Osteoblast (primary cell): ENCODE measurements at regions not wholly inside any gene's neighbourhood (a gene's known extent, or its start where the extent isn't known, plus 50 kb on each side); places are given as distances from the start of the nearest gene placed in this dataset.

Experiments used
- DNase-seq: peaks from one replicate; pipeline ENCODE4 v3.0.0; 2011; ENCODE audit warnings: low spot score, mixed read lengths; ENCODE audit not compliant: insufficient read length; ENCODE audit errors: missing footprints
- H2AFZ ChIP-seq: 2 replicates; pipeline ENCODE4 v1.6.0; 2011; ENCODE audit warnings: mild to moderate bottlenecking, low read length
- H3K27ac ChIP-seq: 2 replicates; pipeline ENCODE4 v1.5.1; 2011; ENCODE audit warnings: mild to moderate bottlenecking, low read depth, low read length, moderate library complexity
- H3K27me3 ChIP-seq: 2 replicates; pipeline ENCODE4 v1.6.0; 2012; ENCODE audit warnings: mild to moderate bottlenecking, control low read depth, inconsistent platforms, low read length, moderate library complexity; ENCODE audit not compliant: insufficient read depth
- H3K36me3 ChIP-seq: 2 replicates; pipeline ENCODE4 v1.5.1; 2011; ENCODE audit warnings: mild to moderate bottlenecking, low read length, control low read depth, moderate library complexity; ENCODE audit not compliant: insufficient read depth
- H3K4me1 ChIP-seq: 2 replicates; pipeline ENCODE4 v1.5.1; 2011; ENCODE audit warnings: mild to moderate bottlenecking, low read length, control low read depth, moderate library complexity; ENCODE audit not compliant: insufficient read depth
- H3K4me2 ChIP-seq: 2 replicates; pipeline ENCODE4 v1.6.0; 2011; ENCODE audit warnings: mild to moderate bottlenecking, low read length; ENCODE audit not compliant: insufficient read depth
- H3K4me3 ChIP-seq: fragments of 200-600 bp; sonication (generic); 3 replicates; pipeline ENCODE4 v1.5.1; 2012; ENCODE audit warnings: mild to moderate bottlenecking, low read length, inconsistent platforms; ENCODE audit not compliant: insufficient read depth
- H3K79me2 ChIP-seq: 2 replicates; pipeline ENCODE4 v1.6.0; 2012; ENCODE audit warnings: mild to moderate bottlenecking, low read length, control low read depth, inconsistent platforms; ENCODE audit not compliant: insufficient read depth
- H3K9me3 ChIP-seq: 2 replicates; pipeline ENCODE4 v1.5.1; 2011; ENCODE audit warnings: low read depth, low read length, control low read depth
- H4K20me1 ChIP-seq: 2 replicates; pipeline ENCODE4 v1.6.0; 2012; ENCODE audit warnings: mild to moderate bottlenecking, low read length, control low read depth; ENCODE audit not compliant: insufficient read depth
- TF ChIP-seq, protein P1 (sequence below): IDR thresholded peaks from 2 replicates; pipeline ENCODE4 v1.5.1; 2011; ENCODE audit warnings: mild to moderate bottlenecking, low read depth, low read length, moderate library complexity; ENCODE audit errors: extremely low read depth

DNA sequence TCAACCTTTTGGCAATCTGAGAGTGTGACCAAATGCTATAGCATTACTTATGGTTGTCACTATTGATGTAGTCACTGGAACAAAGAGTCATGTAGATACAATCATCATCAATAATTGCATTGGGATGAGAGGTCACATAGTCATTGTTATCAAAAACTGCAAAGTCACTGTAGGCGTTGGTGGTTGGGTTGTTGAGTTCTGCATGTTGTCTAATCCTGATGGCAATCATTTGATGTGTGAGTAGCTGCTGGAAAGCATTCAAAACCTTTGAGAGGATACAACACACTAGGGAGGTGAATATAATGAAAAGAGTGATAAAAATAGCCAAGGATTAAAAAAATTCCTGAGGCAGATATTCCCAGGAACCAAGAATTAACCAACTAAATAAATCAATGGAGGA, 214.7 kb upstream of the SYT10 start:
- Histone ChIP-seq H3K36me3 (no peaks in the 10 kb centered on the region), H2AFZ (no peak overlapping the region), H3K4me2 (no peak overlapping the region), H3K27me3 (no peaks in the 10 kb centered on the region), H3K4me3 (no peak overlapping the region), H3K9me3 (no peaks in the 10 kb centered on the region), H3K79me2 (no peaks in the 10 kb centered on the region), H3K4me1 (no peaks in the 10 kb centered on the region), H3K27ac (no peak overlapping the region), H4K20me1 (no peaks in the 10 kb centered on the region)
- DNase-seq = no peak
- TF ChIP-seq, protein P1, sequence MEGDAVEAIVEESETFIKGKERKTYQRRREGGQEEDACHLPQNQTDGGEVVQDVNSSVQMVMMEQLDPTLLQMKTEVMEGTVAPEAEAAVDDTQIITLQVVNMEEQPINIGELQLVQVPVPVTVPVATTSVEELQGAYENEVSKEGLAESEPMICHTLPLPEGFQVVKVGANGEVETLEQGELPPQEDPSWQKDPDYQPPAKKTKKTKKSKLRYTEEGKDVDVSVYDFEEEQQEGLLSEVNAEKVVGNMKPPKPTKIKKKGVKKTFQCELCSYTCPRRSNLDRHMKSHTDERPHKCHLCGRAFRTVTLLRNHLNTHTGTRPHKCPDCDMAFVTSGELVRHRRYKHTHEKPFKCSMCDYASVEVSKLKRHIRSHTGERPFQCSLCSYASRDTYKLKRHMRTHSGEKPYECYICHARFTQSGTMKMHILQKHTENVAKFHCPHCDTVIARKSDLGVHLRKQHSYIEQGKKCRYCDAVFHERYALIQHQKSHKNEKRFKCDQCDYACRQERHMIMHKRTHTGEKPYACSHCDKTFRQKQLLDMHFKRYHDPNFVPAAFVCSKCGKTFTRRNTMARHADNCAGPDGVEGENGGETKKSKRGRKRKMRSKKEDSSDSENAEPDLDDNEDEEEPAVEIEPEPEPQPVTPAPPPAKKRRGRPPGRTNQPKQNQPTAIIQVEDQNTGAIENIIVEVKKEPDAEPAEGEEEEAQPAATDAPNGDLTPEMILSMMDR = no peak

DNA sequence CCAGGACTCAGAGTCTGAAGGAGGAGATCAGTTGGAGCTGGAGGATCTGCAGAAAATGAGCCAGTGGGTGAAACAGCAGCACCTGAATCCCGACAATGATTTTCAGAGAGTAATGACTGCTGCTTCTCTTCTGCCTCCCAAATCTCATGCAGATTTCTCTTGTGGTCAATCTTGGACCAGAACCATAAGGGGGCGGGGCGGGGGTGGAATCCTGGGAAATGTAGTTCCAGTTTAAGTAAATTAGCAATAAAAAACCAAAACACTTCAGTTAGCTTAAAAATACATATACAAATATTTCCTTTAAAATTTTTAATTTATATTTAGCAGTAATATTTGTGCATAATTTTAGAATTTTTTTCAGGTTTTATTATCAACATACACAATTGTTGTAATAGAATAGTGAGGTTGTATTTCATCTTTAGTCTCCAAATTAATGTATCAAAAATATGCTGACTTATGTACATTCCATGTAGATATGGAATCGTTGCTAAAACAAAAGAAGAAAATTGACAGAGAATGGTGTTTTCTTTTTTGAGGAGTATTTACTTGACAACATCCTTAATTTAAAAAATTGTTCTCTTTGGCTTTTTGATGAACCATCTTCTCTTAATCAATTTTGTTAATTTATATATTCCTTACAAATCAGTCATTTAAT, 223.5 kb upstream of the SYT10 start:
- Histone ChIP-seq H3K4me3 (no peak overlapping the region), H3K36me3 (no peaks in the 10 kb centered on the region), H3K4me1 (no peaks in the 10 kb centered on the region), H3K27ac (no peak overlapping the region), H3K9me3 (no peaks in the 10 kb centered on the region), H4K20me1 (no peaks in the 10 kb centered on the region), H3K79me2 (no peaks in the 10 kb centered on the region), H3K27me3 (no peaks in the 10 kb centered on the region), H3K4me2 (no peak overlapping the region), H2AFZ (no peak overlapping the region)
- TF ChIP-seq, protein P1 = no peak
- DNase-seq = no peak

DNA sequence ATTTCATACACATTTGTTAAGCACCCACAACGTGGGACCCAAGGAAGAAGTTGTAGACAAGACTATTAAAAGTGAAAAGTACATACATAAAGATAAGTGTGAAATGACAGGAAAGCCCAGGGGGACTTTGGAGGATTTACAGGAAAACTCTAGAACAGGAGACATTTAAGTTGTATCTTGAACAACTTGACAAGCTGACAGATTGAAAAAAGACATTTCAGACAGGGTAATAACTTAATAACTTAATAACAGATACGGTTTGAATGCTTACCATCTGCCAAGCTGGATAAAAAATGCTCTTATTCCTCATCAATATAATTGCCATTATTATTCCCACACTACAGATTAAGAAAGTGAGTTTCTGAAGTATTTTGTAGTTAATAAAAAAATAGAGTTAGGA, 229.7 kb upstream of the SYT10 start:
- Histone ChIP-seq H3K4me2 (no peak overlapping the region), H4K20me1 (no peaks in the 10 kb centered on the region), H3K9me3 (peaks cover 6% of the 10 kb centered on the region), H3K4me3 (no peak overlapping the region), H3K79me2 (no peaks in the 10 kb centered on the region), H3K27ac (no peak overlapping the region), H2AFZ (no peak overlapping the region), H3K27me3 (no peaks in the 10 kb centered on the region), H3K36me3 (no peaks in the 10 kb centered on the region), H3K4me1 (no peaks in the 10 kb centered on the region)
- DNase-seq = no peak
- TF ChIP-seq, protein P1 = no peak

DNA sequence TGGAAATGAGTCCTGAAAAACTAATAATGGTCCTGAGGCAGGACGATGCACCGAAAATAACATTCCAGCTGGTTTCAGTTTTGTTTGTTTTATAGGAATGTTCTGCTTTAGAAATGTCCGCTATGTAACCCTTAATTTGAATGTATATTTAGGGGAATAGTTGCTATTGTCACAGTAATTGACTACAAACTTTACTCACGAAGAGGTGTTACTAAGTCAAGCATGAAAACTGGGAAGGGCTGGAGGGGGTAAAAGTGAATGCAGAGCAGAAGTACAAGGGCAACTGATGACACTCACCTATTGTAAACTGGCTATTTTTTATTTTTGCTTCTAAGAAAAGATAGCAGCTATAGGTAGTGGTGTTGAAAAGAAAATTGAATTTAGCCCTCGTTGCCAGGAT, 230.7 kb upstream of the SYT10 start:
- Histone ChIP-seq H3K27ac (no peak overlapping the region), H4K20me1 (no peaks in the 10 kb centered on the region), H3K4me3 (no peak overlapping the region), H2AFZ (no peak overlapping the region), H3K4me1 (no peaks in the 10 kb centered on the region), H3K27me3 (no peaks in the 10 kb centered on the region), H3K36me3 (no peaks in the 10 kb centered on the region), H3K79me2 (no peaks in the 10 kb centered on the region), H3K4me2 (no peak overlapping the region), H3K9me3 (peaks cover 6% of the 10 kb centered on the region)
- TF ChIP-seq, protein P1 = no peak
- DNase-seq = no peak
